GM12872 (cell line): ENCODE measurements at regions not wholly inside any gene's neighbourhood (a gene's known extent, or its start where the extent isn't known, plus 50 kb on each side); places are given as distances from the start of the nearest gene placed in this dataset.
A peak's percentile ranks its signal among the peaks of the same experiment; 100 is the strongest.

Experiments used
- CTCF ChIP-seq: IDR thresholded peaks from 3 replicates; pipeline ENCODE4 v1.5.1; 2011; ENCODE audit warnings: low read depth, mild to moderate bottlenecking, low read length, moderate library complexity; ENCODE audit not compliant: insufficient read depth

GRCh38 chr7:156080046-156080445 is 267.8 kb upstream of the SHH start:
- no peak for TF ChIP-seq CTCF

- TF ChIP-seq CTCF = no peak
These were observed 266.9 kb upstream of the SHH start for GRCh38 chr7:156079156-156079555.

- TF ChIP-seq CTCF = 0 out of 3 replicates have a peak, but pooled peaks have one; percentile 15
These were observed 262.8 kb upstream of the SHH start for GRCh38 chr7:156074982-156075615.

- no peak for TF ChIP-seq CTCF
These were observed 261.8 kb upstream of the SHH start for GRCh38 chr7:156074084-156074483.

- TF ChIP-seq CTCF = no peak
These were observed 261.2 kb upstream of the SHH start for GRCh38 chr7:156073366-156074052.

GRCh38 chr7:156071612-156072011 is 259.3 kb upstream of the SHH start:
- no peak for TF ChIP-seq CTCF

GRCh38 chr7:156069891-156070290 is 257.6 kb upstream of the SHH start:
- no peak for TF ChIP-seq CTCF
